ENCODE measurements at regions not wholly inside any gene's neighbourhood (a gene's known extent, or its start where the extent isn't known, plus 50 kb on each side); places are given as distances from the start of the nearest gene placed in this dataset.

- 54 to 78% methylated on average over 5 of the region's 5 CpGs for WGBS, 2 donors
- intact Hi-C loops (cut with DNase I; ENCODE audit: low total_unique reads): no loop called here
- H3K4me3 ChIP-seq (ENCODE audit: low read depth, poor library complexity, severe bottlenecking): no peak overlapping the region
- TF ChIP-seq, protein P1, sequence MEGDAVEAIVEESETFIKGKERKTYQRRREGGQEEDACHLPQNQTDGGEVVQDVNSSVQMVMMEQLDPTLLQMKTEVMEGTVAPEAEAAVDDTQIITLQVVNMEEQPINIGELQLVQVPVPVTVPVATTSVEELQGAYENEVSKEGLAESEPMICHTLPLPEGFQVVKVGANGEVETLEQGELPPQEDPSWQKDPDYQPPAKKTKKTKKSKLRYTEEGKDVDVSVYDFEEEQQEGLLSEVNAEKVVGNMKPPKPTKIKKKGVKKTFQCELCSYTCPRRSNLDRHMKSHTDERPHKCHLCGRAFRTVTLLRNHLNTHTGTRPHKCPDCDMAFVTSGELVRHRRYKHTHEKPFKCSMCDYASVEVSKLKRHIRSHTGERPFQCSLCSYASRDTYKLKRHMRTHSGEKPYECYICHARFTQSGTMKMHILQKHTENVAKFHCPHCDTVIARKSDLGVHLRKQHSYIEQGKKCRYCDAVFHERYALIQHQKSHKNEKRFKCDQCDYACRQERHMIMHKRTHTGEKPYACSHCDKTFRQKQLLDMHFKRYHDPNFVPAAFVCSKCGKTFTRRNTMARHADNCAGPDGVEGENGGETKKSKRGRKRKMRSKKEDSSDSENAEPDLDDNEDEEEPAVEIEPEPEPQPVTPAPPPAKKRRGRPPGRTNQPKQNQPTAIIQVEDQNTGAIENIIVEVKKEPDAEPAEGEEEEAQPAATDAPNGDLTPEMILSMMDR (IDR thresholded peaks at IDR 0.05): no peak
- no peak for TF ChIP-seq POLR2A (IDR thresholded peaks at IDR 0.05)
- DNase-seq (ENCODE audit: low spot score in 2 of 2): no peak
Observed at GRCh38 chr1:13948396-13948795, 248.4 kb downstream of the PRDM2 start.

GRCh38 chr1:13948888-13949391, 249.0 kb downstream of the PRDM2 start:
- TF ChIP-seq POLR2A (IDR thresholded peaks at IDR 0.05): no peak
- TF ChIP-seq, protein P1 (IDR thresholded peaks at IDR 0.05): no peak
- WGBS, 2 donors: 54 to 58% methylated on average over 6 of the region's 6 CpGs
- DNase-seq (ENCODE audit: low spot score in 2 of 2): peak; percentile 68 to 89
- intact Hi-C loops (cut with DNase I; ENCODE audit: low total_unique reads): no loop called here
- no peak overlapping the region for H3K4me3 ChIP-seq (ENCODE audit: low read depth, poor library complexity, severe bottlenecking)

DNA sequence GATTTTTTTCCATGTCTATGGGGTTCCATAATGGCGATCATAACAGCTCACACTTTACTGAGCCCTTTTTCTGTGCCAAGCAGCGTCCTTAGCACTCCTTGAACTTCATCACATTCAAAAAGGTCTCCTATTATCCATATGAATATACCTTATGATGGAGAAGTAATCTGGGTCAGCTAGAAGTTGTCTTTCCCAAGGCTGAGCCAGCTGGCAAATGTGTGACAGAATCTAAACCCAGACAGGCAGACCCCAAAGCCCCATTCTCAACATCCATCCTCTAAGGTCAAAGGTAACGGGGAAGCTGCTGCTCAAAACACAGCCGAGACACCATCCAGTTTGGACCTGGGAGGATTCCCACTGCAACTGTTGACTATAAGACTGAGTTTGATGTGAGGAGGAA, 249.6 kb downstream of the PRDM2 start:
- DNase-seq (ENCODE audit: low spot score in 2 of 2): no peak
- WGBS, 2 donors: 78 to 86% methylated on average over 4 of the region's 4 CpGs
- no peak for TF ChIP-seq POLR2A (IDR thresholded peaks at IDR 0.05)
- TF ChIP-seq, protein P1 (IDR thresholded peaks at IDR 0.05): no peak
- no peak overlapping the region for H3K4me3 ChIP-seq (ENCODE audit: low read depth, poor library complexity, severe bottlenecking)
- intact Hi-C loops (cut with DNase I; ENCODE audit: low total_unique reads): no loop called here

DNA sequence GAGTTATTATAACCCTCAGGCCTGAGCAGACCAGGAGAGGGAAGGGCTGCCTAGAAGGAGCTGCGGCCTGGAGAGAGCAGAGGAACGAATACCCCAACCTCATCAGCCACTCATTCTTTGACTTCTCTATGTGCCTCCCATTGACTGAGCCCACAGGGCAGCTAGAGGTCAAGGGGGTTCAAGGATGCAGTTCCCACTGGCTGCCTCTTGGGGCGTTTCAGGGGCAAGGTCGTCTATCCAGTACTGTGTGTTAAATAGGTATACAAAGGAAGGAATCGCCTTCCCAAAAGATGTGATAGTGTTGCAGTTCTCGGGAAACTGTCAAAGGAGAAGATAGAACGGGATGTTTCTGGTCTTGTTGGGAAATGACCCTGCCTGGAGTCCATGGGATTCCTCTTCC, 250.6 kb downstream of the PRDM2 start:
- no peak overlapping the region for H3K4me3 ChIP-seq (ENCODE audit: low read depth, poor library complexity, severe bottlenecking)
- no peak for DNase-seq (ENCODE audit: low spot score in 2 of 2)
- TF ChIP-seq, protein P1 (IDR thresholded peaks at IDR 0.05): no peak
- TF ChIP-seq POLR2A (IDR thresholded peaks at IDR 0.05): no peak
- intact Hi-C loops (cut with DNase I; ENCODE audit: low total_unique reads): no loop called here
- 73 to 74% methylated on average over 7 of the region's 7 CpGs for WGBS, 2 donors

- DNase-seq (ENCODE audit: low spot score in 2 of 2): no peak
- intact Hi-C loops (cut with DNase I; ENCODE audit: low total_unique reads): no loop called here
- WGBS, 2 donors: 71 to 82% methylated on average over 4 of the region's 4 CpGs
- H3K4me3 ChIP-seq (ENCODE audit: low read depth, poor library complexity, severe bottlenecking): no peak overlapping the region
- TF ChIP-seq, protein P1 (IDR thresholded peaks at IDR 0.05): no peak
- no peak for TF ChIP-seq POLR2A (IDR thresholded peaks at IDR 0.05)
Observed at GRCh38 chr1:13951793-13952751, 252.1 kb downstream of the PRDM2 start.

Data from lower leg skin (tissue), 4 donors.